ENCODE measurements at regions not wholly inside any gene's neighbourhood (a gene's known extent, or its start where the extent isn't known, plus 50 kb on each side); places are given as distances from the start of the nearest gene placed in this dataset.

- TF ChIP-seq ZNF274 (IDR thresholded peaks at IDR 0.05; ENCODE audit: low read depth, low read length) (no peak), SUZ12 (IDR thresholded peaks at IDR 0.05; ENCODE audit: extremely low read depth, insufficient read depth, insufficient read length) (no peak), YY1 (IDR thresholded peaks at IDR 0.05; ENCODE audit: insufficient read depth, insufficient read length) (no peak)
These were observed 577.9 kb upstream of the ZFP42 start for GRCh38 chr4:187417721-187418120.

Measured in NT2/D1 (cell line).